ENCODE measurements at regions not wholly inside any gene's neighbourhood (a gene's known extent, or its start where the extent isn't known, plus 50 kb on each side); places are given as distances from the start of the nearest gene placed in this dataset.

GRCh38 chr13:29939158-29939557 lies 88.7 kb upstream of the UBL3 start:
- Histone ChIP-seq H3K4me1 (replicated peaks in 1 of 2; ENCODE audit: control insufficient read depth in 2 of 2, insufficient read depth in 2 of 2, low read length in 2 of 2) (no peaks in the 10 kb centered on the region), H3K9me1 (ENCODE audit: control insufficient read depth, insufficient read depth, low read length) (no peaks in the 10 kb centered on the region), H3K27me3 (ENCODE audit: control insufficient read depth in 2 of 2, insufficient read depth in 2 of 2, low read length in 2 of 2) (peaks cover 2 to 11% of the 10 kb centered on the region in 2 experiments; a peak in 1 of 5 replicates), H3K27ac (ENCODE audit: extremely low read depth, low read depth, low read length) (no peak overlapping the region), H2AFZ (ENCODE audit: low read depth, low read length) (no peak overlapping the region), H3K9ac (ENCODE audit: insufficient read depth in 1 of 2, low read depth in 2 of 2, low read length in 2 of 2) (no peak overlapping the region), H3K4me3 (no peak overlapping the region), H3K36me3 (ENCODE audit: control insufficient read depth, insufficient read depth, low read length) (no peaks in the 10 kb centered on the region), H4K20me1 (replicated peaks; ENCODE audit: control insufficient read depth, insufficient read depth, low read length) (no peaks in the 10 kb centered on the region), H3K4me2 (ENCODE audit: insufficient read depth, low read length) (no peak overlapping the region), H3K79me2 (ENCODE audit: control insufficient read depth, insufficient read depth, low read length) (no peaks in the 10 kb centered on the region), H3K9me3 (replicated peaks; ENCODE audit: control insufficient read depth, insufficient read depth, low read depth, low read length) (no peaks in the 10 kb centered on the region)
- ATAC-seq = no peak
- no peak for FAIRE-seq
- CTCF ChIA-PET (ENCODE audit: low intra/inter-chr PET ratio) = no interaction called here
- POLR2A ChIA-PET = interaction anchor here (1.0 kb wide), 1 partner anchor 68 kb away, joined by 4 read pairs; no protein-coding TSS in a partner anchor
- BruUV-seq (replicated peaks) = no TSS peak
- TF ChIP-seq ZNF280B (CRISPR knock-in tag; IDR thresholded peaks at IDR 0.05) (no peak), MAFG (tag; conservative IDR thresholded peaks at IDR 0.05) (peak; percentile 37; the same call in 1 of the 2 replicates), DPF2 (IDR thresholded peaks at IDR 0.05) (no peak), POLR2G (IDR thresholded peaks at IDR 0.05; ENCODE audit: low read depth, low read length) (no peak)
- intact Hi-C loops (cut with micrococcal nuclease) = no loop called here
- in situ Hi-C loops (cut with MboI) = no loop called here
- 0% methylated on average over 5 of the region's 5 CpGs for WGBS (ENCODE audit: insufficient coverage, low coverage, missing lambda C conversion rate)
- DNase-seq (ENCODE audit: extremely low read depth in 1 of 4, low spot score in 3 of 4) = no peak

DNA sequence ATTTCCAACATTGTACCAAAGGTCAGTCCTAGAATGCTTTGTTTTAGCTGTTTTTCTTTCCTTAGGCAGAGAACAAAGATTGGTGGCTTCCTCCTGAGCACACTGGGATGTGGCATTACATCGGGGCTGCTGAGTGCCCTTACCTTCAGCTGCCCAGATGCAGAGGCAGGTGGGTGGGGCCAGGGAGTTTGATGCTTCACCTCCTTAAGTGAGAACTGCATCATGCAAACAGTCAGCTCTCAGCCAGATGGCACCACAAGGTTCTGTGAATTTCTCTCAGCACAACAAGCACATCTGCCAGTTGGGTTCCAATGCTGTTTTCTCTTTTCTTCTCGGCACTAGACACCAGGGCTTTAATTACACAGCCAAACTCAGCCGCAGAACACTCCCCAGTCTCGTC lies 87.4 kb upstream of the UBL3 start:
- BruUV-seq (replicated peaks) = no TSS peak
- DNase-seq (ENCODE audit: extremely low read depth in 1 of 4, low spot score in 3 of 4) (no peak), ATAC-seq (no peak), FAIRE-seq (no peak)
- no peak overlapping the region for H2AFZ ChIP-seq (ENCODE audit: low read depth, low read length)
- H3K9me3 ChIP-seq (replicated peaks; ENCODE audit: control insufficient read depth, insufficient read depth, low read depth, low read length) = no peaks in the 10 kb centered on the region
- no peaks in the 10 kb centered on the region for H3K79me2 ChIP-seq (ENCODE audit: control insufficient read depth, insufficient read depth, low read length)
- H3K4me3 ChIP-seq = no peak overlapping the region
- no peak overlapping the region for H3K27ac ChIP-seq (ENCODE audit: extremely low read depth, low read depth, low read length)
- ChIA-PET POLR2A (no interaction called here), CTCF (ENCODE audit: low intra/inter-chr PET ratio) (no interaction called here)
- in situ Hi-C loops (cut with MboI) = no loop called here
- peaks cover 2 to 11% of the 10 kb centered on the region in 2 experiments; a peak in 1 of 5 replicates for H3K27me3 ChIP-seq (ENCODE audit: control insufficient read depth in 2 of 2, insufficient read depth in 2 of 2, low read length in 2 of 2)
- no peak overlapping the region for H3K4me2 ChIP-seq (ENCODE audit: insufficient read depth, low read length)
- no peaks in the 10 kb centered on the region for H3K36me3 ChIP-seq (ENCODE audit: control insufficient read depth, insufficient read depth, low read length)
- 0% methylated on average over 4 of the region's 4 CpGs for WGBS (ENCODE audit: insufficient coverage, low coverage, missing lambda C conversion rate)
- H3K9ac ChIP-seq (ENCODE audit: insufficient read depth in 1 of 2, low read depth in 2 of 2, low read length in 2 of 2) = no peak overlapping the region
- no peaks in the 10 kb centered on the region for H4K20me1 ChIP-seq (replicated peaks; ENCODE audit: control insufficient read depth, insufficient read depth, low read length)
- intact Hi-C loops (cut with micrococcal nuclease) = no loop called here
- H3K4me1 ChIP-seq (replicated peaks in 1 of 2; ENCODE audit: control insufficient read depth in 2 of 2, insufficient read depth in 2 of 2, low read length in 2 of 2) = no peaks in the 10 kb centered on the region
- H3K9me1 ChIP-seq (ENCODE audit: control insufficient read depth, insufficient read depth, low read length) = no peaks in the 10 kb centered on the region
- TF ChIP-seq BHLHE40 (IDR thresholded peaks at IDR 0.05; ENCODE audit: low read length) (no peak), RCOR1 (IDR thresholded peaks at IDR 0.05; ENCODE audit: borderline replicate concordance in 1 of 2, low read depth in 2 of 2, low read length in 2 of 2) (no peak), CBX5 (IDR thresholded peaks at IDR 0.05; ENCODE audit: borderline replicate concordance, low read depth) (no peak), MCM7 (IDR thresholded peaks at IDR 0.05) (no peak), TBP (optimal IDR thresholded peaks at IDR 0.05; ENCODE audit: low read depth, low read length) (no peak), MCM5 (IDR thresholded peaks at IDR 0.05; ENCODE audit: low read depth) (no peak), ZNF146 (CRISPR knock-in tag; IDR thresholded peaks at IDR 0.05; ENCODE audit: unreplicated experiment) (no peak), XRCC5 (IDR thresholded peaks at IDR 0.05; ENCODE audit: low read depth, low read length) (no peak), ZNF695 (CRISPR knock-in tag; IDR thresholded peaks at IDR 0.05) (no peak)
- TF ChIP-seq, protein P1, sequence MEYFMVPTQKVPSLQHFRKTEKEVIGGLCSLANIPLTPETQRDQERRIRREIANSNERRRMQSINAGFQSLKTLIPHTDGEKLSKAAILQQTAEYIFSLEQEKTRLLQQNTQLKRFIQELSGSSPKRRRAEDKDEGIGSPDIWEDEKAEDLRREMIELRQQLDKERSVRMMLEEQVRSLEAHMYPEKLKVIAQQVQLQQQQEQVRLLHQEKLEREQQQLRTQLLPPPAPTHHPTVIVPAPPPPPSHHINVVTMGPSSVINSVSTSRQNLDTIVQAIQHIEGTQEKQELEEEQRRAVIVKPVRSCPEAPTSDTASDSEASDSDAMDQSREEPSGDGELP (CRISPR knock-in tag; IDR thresholded peaks at IDR 0.05; ENCODE audit: borderline replicate concordance) = no peak
- TF ChIP-seq, protein P2, sequence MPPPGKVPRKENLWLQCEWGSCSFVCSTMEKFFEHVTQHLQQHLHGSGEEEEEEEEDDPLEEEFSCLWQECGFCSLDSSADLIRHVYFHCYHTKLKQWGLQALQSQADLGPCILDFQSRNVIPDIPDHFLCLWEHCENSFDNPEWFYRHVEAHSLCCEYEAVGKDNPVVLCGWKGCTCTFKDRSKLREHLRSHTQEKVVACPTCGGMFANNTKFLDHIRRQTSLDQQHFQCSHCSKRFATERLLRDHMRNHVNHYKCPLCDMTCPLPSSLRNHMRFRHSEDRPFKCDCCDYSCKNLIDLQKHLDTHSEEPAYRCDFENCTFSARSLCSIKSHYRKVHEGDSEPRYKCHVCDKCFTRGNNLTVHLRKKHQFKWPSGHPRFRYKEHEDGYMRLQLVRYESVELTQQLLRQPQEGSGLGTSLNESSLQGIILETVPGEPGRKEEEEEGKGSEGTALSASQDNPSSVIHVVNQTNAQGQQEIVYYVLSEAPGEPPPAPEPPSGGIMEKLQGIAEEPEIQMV (tag; conservative IDR thresholded peaks at IDR 0.05; ENCODE audit: low read depth) = no peak
